Ecto neural progenitor cell (in vitro differentiated cells): ENCODE measurements at regions not wholly inside any gene's neighbourhood (a gene's known extent, or its start where the extent isn't known, plus 50 kb on each side); places are given as distances from the start of the nearest gene placed in this dataset.
"Not testable (repeated sequence)": the region's sequence is repeated elsewhere in the genome, so short reads cannot be mapped to it uniquely, and the experiment has no call there.

Source experiments
- DNase-seq: peaks from one replicate; pipeline ENCODE4 v3.0.0-alpha.2; 2018; ENCODE audit warnings: low spot score

- DNase-seq = no peak
Observed at GRCh38 chr10:55242544-55242943, 441.5 kb upstream of the PCDH15 start.

- no peak for DNase-seq
Observed at GRCh38 chr10:55237462-55237861, 436.4 kb upstream of the PCDH15 start.

DNA sequence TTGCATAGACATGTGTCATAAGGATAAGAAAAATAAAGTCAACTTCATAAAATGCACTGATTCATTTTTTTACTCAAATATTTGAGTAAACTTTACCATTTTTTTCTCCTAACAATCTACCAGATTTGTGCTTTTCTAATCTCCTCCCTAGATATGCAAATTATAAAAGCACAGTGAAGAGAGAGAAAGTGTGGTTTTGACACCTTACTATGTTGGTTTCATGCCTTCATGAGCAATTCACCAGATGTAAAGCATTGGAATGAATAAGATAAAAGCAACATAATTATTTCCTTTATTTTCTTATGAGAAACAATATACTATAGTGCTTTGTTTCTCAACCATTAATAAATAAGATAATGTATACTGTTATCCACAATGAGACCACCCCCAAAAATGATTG, 432.5 kb upstream of the PCDH15 start:
- DNase-seq = no peak

- DNase-seq = no peak
Observed at GRCh38 chr10:55233090-55233489, 432.1 kb upstream of the PCDH15 start.

DNA sequence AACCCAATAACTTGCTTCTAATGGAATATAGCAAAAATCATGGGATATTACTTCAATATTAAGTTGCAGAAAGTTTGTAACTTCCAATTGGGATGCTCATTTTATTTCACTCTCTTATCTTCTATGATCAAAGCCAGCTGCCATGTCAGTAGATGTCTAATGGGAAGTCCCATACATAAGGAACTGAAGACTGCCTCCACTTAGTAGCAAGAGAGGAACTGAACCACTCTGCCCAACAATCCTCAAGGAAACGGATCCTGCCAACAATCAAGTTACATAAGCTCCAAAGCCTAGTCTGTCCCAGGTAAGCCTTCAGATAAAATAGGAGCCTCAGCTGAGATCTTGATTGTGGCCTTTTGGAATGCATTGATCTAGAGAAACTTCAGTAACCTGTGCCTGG, 431.5 kb upstream of the PCDH15 start:
- no peak for DNase-seq

- DNase-seq = no peak
Observed at GRCh38 chr10:55227967-55228366, 426.9 kb upstream of the PCDH15 start.

DNA sequence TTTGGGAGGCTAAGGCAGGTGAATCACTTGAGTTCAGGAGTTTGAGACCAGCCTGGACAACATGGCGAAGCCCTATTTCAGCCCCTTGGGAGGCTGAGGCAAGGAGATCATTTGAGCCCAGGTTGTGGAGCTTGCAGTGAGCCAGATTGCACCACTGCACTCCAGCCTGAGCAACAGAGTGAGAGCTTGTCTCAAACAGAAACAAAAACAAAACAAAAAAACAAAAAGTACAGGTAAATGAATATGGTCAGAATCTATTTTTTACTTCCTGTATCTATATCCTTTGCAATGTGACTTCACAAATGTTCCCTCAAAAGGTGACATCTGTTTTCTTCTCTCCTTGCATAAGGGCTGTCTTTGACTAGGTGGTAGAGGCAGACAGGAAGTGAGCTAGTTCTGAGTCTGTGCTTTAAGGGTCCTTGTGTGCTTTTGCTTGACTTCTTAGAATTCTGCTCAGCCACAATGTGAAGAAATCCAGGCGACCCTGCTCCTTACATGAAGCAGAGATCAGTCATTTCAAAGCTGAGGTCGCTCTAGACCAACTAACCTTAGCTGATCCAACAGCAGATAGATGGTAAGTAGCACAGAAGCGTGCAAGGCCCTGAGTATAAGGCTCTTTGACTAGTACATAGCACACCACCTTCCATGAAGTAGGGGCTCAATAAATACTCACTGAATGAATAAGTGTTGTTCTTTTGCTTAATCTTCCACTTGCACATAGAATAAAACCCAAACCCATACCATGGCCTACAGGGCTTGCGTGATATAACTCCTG, 423.2 kb upstream of the PCDH15 start:
- DNase-seq = no peak

DNA sequence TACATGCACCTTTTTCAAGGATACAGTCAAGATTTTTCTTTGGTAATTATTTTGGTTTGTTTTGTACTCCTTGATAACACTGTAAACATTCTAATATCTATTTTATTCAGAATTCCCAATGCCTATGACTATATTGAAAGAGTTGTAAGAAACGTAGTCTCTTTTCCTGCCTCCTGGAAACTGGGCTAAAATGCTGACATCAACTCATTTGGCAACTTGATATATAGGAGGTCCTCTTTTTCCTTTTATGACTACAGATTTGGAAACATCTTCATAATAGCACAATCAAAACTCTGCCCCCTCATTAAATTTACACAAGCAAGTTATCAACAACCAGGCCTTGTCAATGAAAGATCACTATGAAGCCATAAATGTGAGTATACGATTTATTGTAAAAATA, 422.3 kb upstream of the PCDH15 start:
- no peak for DNase-seq

DNA sequence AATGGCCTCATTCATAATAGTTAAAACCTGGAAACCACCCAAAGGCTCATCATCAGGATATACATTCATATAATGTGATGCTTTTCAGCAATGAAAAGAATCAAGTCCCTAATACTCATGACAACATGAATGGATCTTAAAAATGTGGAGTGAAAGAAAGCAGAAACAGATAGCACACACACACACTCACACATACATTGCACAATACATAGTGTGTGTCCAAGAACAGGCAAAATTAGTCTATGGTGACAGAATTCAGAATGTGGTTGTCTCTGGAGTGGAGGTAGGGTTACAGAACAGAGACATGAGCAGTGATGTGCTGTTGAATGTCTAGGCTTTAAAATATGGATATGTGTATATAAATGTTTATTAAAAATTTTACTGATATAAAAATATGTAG, 419.9 kb upstream of the PCDH15 start:
- no peak for DNase-seq

DNA sequence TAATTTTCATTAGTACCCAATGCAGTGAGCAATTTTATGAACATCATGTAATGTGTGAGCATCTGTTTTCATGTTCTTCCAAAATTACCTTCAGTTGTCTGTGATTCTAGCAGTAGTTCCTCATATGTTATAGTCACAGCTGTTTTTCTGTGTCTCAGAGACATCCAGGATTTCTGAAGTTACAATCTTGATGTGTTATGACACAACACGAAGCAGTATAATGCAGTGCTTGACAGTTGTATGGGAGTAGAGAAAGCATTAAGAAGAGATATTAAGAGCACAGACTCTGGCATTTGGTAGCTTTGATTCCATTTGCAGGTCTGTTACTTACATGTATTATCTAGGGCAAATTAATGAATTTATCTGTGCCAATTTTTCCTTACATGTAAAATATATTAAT, 414.7 kb upstream of the PCDH15 start:
- no peak for DNase-seq

DNA sequence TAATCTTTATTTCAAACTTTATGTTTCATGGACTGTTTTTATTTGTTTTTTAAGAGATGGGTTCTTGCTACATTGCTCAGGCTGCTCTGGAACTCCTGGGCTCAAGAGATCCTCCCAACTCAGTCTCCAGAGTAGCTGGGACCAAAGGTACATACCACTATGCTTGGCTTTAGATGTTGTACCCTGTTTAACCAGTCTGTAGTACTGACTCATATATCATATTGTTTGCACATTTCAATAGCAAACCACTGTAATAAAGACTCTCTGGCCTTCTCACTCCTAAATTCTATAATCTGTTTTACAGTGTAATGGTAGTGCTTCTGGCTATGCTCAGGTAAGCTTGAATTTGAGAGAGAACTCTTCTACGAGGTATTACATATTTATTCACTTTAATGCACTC, 413.6 kb upstream of the PCDH15 start:
- DNase-seq = no peak

GRCh38 chr10:55212051-55212450, 411.0 kb upstream of the PCDH15 start:
- DNase-seq = no peak

DNA sequence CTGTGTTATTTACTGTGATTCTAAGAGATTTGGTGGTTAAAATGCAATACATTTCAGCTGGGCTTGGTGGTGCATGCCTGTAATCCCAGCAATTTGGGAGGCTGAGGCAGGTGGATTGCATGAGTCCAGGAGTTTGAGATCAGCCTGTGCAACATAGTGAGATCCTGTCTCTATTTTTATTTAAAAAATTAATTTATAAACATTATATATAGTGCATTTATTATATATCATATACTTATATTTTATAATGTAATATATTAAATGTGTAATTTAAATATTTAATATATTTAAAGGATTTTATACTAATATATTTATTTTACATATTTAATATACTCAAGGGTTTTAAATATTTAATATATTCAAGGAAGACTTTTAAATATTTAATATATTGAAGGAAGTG, 402.8 kb upstream of the PCDH15 start:
- DNase-seq = no peak

DNA sequence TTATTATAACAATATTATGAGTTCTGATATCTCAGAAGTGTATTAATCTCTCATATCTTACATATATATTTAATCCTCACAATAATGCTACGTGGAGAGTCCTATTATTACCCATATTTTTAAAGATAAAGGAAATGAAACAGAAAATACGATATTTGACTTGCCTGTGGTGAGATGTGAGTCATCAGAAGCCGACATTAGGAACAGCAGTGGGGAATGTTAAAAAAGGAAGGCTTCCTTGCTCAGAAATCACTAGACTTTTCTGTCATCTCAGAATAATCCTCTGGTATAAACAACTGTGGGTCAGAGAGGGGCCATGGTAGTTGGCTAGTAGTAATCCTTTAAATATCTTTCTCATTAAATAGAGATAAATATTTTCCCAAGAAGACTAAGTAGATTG, 402.3 kb upstream of the PCDH15 start:
- no peak for DNase-seq

DNA sequence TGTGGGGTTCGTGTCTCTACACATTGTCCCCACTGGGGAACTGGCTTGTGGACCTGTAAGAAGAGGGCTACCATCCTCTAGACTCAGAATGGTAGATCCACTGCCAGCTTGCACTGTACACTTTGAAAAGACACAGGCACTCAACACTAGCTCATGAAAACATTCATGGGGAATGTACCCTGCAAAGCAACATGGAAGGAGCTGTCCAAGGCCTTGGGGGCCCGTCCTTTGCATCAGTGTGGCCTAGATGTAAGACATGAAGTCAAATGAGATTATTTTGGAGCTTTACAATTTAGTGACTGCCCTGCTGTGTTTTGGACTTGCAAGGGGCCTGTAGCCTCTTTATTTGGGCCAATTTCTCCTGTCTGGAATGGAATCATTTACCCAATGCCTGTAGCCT, 399.0 kb upstream of the PCDH15 start:
- DNase-seq = no peak

DNA sequence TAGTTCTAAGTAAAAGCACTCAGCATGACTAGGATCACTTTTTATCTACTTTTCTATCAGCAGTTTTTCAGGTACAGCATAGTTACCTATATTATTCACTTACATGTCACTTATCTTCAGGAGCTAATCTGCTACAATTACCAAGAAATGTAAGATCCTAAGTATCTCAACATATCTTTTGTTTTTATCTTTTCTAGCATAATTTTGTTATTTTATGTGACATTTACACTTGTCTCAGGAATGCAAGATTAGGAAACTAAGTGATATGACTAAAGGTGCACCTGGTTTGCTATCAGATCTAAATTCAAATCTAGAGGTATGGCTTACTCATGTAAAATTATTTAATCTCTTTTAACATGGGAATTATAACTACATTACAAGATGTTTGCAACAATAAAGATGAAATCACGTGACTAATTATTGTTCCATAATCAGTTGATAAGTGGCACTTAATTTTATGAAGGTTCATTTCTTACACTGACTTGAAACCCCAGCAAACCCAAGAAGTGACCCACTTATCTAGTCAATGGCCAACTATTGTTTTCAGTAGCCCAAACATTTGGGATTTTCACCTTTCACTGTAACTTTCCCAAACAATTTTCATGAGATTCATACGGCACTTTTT, 390.3 kb upstream of the PCDH15 start:
- DNase-seq = no peak

DNA sequence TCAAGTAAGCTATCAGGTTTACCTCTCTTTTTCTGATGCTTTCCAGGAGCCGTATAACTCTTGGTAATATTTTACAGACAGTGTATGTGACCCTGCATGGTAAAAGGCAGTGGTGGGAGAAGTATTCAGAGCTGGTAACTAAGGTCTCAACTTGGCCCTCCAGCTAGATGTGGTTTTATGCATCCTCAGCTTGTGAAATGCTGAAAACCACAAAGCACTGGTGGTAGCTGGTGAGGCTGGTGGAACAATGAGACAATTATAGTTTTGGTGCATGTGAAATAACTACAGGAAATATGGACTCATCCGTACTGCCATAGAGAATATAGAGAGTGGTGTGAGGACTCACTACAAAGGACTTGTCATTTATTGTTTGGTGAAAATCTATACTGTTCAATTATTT, 383.0 kb upstream of the PCDH15 start:
- DNase-seq = no peak

- DNase-seq = no peak
Observed at GRCh38 chr10:55180357-55180756, 379.3 kb upstream of the PCDH15 start.

GRCh38 chr10:55174419-55174818, 373.4 kb upstream of the PCDH15 start:
- no peak for DNase-seq

- DNase-seq = no peak
Observed at GRCh38 chr10:55169493-55169892, 368.5 kb upstream of the PCDH15 start.

- DNase-seq = no peak
Observed at GRCh38 chr10:55168343-55168742, 367.3 kb upstream of the PCDH15 start.

DNA sequence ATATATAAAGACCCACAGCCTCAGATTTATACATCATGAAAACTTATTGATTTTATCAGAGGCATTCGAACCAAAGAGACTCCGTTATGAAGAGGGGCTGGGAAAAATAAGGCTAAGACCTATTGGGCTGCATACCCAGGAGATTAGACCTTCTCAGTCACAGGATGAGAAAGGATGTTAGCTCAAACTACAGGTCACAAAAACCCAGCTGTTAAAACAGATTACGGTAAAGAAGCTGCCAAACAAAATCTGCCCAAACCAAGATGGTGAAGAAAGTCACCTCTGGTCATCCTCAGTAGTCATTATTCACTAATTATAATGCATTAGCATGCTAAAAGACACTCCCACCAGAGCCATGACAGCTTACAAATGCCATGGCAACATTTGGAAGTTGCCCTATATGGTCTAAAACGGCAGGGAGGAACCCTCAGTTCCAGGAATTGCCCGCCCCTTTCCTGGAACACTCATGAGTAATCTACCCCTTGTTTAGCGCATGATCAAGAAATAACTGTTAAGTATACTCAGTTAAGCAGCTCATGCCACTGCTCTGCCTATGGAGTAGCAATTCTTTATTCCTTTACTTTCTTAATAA, 362.5 kb upstream of the PCDH15 start:
- DNase-seq = no peak

DNA sequence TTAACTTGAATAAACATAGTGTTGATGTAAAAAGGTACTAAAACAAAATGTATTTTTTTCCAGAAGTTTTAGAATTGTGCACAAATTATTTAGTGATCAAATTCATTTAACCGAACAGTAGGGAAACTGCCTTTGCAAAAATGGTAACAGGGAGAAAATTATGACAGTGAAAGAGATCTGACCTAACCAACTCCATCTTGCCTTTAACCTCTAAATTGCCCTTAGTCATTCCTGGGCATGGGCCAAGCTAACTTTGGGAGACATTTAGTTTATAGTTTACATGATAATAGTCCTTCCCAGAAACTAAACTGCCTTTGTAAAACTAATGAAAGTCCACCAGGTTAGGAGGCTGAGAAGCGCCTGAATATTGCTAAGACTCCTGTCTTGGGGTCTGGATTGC, 361.3 kb upstream of the PCDH15 start:
- not testable (repeated sequence) for DNase-seq
